ENCODE measurements at regions not wholly inside any gene's neighbourhood (a gene's known extent, or its start where the extent isn't known, plus 50 kb on each side); places are given as distances from the start of the nearest gene placed in this dataset.
A peak's percentile ranks its signal among the peaks of the same experiment; 100 is the strongest.

- TF ChIP-seq BCL6B (tag by site-specific recombination; IDR thresholded peaks at IDR 0.05) (no peak), ZNF791 (tag by site-specific recombination; IDR thresholded peaks at IDR 0.05) (no peak), ZNF174 (tag by site-specific recombination; IDR thresholded peaks at IDR 0.05) (no peak), KLF7 (tag by site-specific recombination; IDR thresholded peaks at IDR 0.05; ENCODE audit: borderline replicate concordance) (peak; percentile 54; the same call in 1 of the 2 replicates), ZNF596 (tag by site-specific recombination; IDR thresholded peaks at IDR 0.05) (no peak), ZBTB21 (tag by site-specific recombination; IDR thresholded peaks at IDR 0.05) (no peak)
Observed at GRCh38 chrX:131763674-131764073, 219.8 kb downstream of the OR13H1 start (continued).

GRCh38 chrX:131764216-131764615 is 220.3 kb downstream of the OR13H1 start:
- H3K36me3 ChIP-seq (ENCODE audit: control insufficient read depth in 2 of 2, insufficient read depth in 1 of 2, low read length in 2 of 2): peaks cover 0 to 45% of the 10 kb centered on the region in 2 experiments; a peak in 2 of 3 replicates
- no peak overlapping the region for H3K4me3 ChIP-seq (ENCODE audit: low read depth, low read length)
- H3K4me1 ChIP-seq (ENCODE audit: control insufficient read depth, insufficient read depth, low read length): peaks cover 4% of the 10 kb centered on the region; the same call in 1 of the 2 replicates

GRCh38 chrX:131778269-131779218 is 234.7 kb downstream of the OR13H1 start:
- Histone ChIP-seq H3K4me1 (ENCODE audit: control insufficient read depth, insufficient read depth, low read length) (0 out of 2 replicates have a peak, but pooled peaks cover 3% of the 10 kb centered on the region), H3K4me3 (ENCODE audit: low read depth, low read length) (peak overlapping the region; percentile 29), H3K36me3 (ENCODE audit: control insufficient read depth in 2 of 2, insufficient read depth in 1 of 2, low read length in 2 of 2) (peaks cover 5 to 72% of the 10 kb centered on the region in 2 experiments; a peak in 2 of 3 replicates), H3K27ac (ENCODE audit: extremely low read depth, low read depth, low read length) (peak overlapping the region; percentile 85), H3K9me3 (ENCODE audit: control insufficient read depth, insufficient read depth, low read depth, low read length) (no peaks in the 10 kb centered on the region)
- POLR2A ChIA-PET: interaction anchor here (1.1 kb wide), 1 partner anchor 9 kb away, joined by 6 read pairs; no protein-coding TSS in a partner anchor
- CTCF ChIA-PET: interaction anchor here (0.5 to 1.7 kb wide), 8 partner anchors 9 to 37 kb away, joined by 3 to 11 read pairs (median 4); no protein-coding TSS in a partner anchor
- TF ChIP-seq ZNF777 (tag by site-specific recombination; IDR thresholded peaks at IDR 0.05; ENCODE audit: borderline replicate concordance) (no peak), HOXC10 (CRISPR knock-in tag; IDR thresholded peaks at IDR 0.05) (no peak), KLF16 (tag by site-specific recombination; IDR thresholded peaks at IDR 0.05) (no peak), ZFP69B (tag by site-specific recombination; IDR thresholded peaks at IDR 0.05) (no peak), ELK4 (IDR thresholded peaks at IDR 0.05; ENCODE audit: borderline replicate concordance, low read depth, low read length) (no peak), ZNF18 (tag by site-specific recombination; IDR thresholded peaks at IDR 0.05) (0 out of 2 replicates have a peak, but pooled peaks have one; percentile 16), GFI1B (tag by site-specific recombination; IDR thresholded peaks at IDR 0.05) (peak; percentile 62; the same call in 1 of the 2 replicates)

More at GRCh38 chrX:131764216-131764615, 220.3 kb downstream of the OR13H1 start:
- ChIA-PET POLR2A (interaction anchor here (0.6 to 1.8 kb wide), 3 partner anchors 11 to 53 kb away, joined by 3 to 11 read pairs (median 9); no protein-coding TSS in a partner anchor), CTCF (interaction anchor here (0.7 to 1.7 kb wide), 5 partner anchors 15 to 73 kb away, joined by 3 to 12 read pairs (median 7); no protein-coding TSS in a partner anchor)
- H3K27ac ChIP-seq (ENCODE audit: extremely low read depth, low read depth, low read length): no peak overlapping the region; the same call in 1 of the 2 replicates
- H3K9me3 ChIP-seq (ENCODE audit: control insufficient read depth, insufficient read depth, low read depth, low read length): no peaks in the 10 kb centered on the region
- TF ChIP-seq BCL11B (tag by site-specific recombination; IDR thresholded peaks at IDR 0.05; ENCODE audit: low read depth) (no peak), ZBTB7A (tag by site-specific recombination; IDR thresholded peaks at IDR 0.05; ENCODE audit: low read depth) (no peak), YY1 (tag by site-specific recombination; IDR thresholded peaks at IDR 0.05) (no peak), HOXD13 (CRISPR knock-in tag; IDR thresholded peaks at IDR 0.05; ENCODE audit: borderline replicate concordance) (no peak), ZSCAN18 (tag by site-specific recombination; IDR thresholded peaks at IDR 0.05) (no peak), ZNF670 (tag by site-specific recombination; IDR thresholded peaks at IDR 0.05; ENCODE audit: low read depth) (no peak), ZNF621 (tag by site-specific recombination; IDR thresholded peaks at IDR 0.05) (no peak), GLI4 (tag by site-specific recombination; IDR thresholded peaks at IDR 0.05) (no peak), PBX3 (CRISPR knock-in tag; IDR thresholded peaks at IDR 0.05) (no peak), YY2 (tag by site-specific recombination; IDR thresholded peaks at IDR 0.05) (no peak), ZBTB20 (tag by site-specific recombination; IDR thresholded peaks at IDR 0.05) (no peak), RBAK (tag by site-specific recombination; IDR thresholded peaks at IDR 0.05) (no peak), ZNF423 (tag by site-specific recombination; IDR thresholded peaks at IDR 0.05) (no peak), ZNF747 (tag by site-specific recombination; IDR thresholded peaks at IDR 0.05) (no peak), FEZF1 (tag by site-specific recombination; IDR thresholded peaks at IDR 0.05) (no peak), ZNF792 (tag by site-specific recombination; IDR thresholded peaks at IDR 0.05) (no peak), ZXDB (tag by site-specific recombination; IDR thresholded peaks at IDR 0.05) (no peak)

All from HEK293 (cell line).